ENCODE measurements at regions not wholly inside any gene's neighbourhood (a gene's known extent, or its start where the extent isn't known, plus 50 kb on each side); places are given as distances from the start of the nearest gene placed in this dataset.

GRCh38 chr16:52077607-52078006 lies 469.3 kb downstream of the TOX3 start:
- peaks cover 33% of the 10 kb centered on the region for H3K9me3 Mint-ChIP-seq
- no peaks in the 10 kb centered on the region for H3K27me3 Mint-ChIP-seq (ENCODE audit: insufficient read depth)
- H3K27ac Mint-ChIP-seq, result no peak overlapping the region
- no peaks in the 10 kb centered on the region for H3K36me3 Mint-ChIP-seq (ENCODE audit: low read depth)
- DNase-seq, result no peak
- no peaks in the 10 kb centered on the region for H3K4me1 Mint-ChIP-seq (ENCODE audit: low read depth)
- H3K4me3 Mint-ChIP-seq, result no peak overlapping the region
- TF ChIP-seq CTCF (IDR thresholded peaks at IDR 0.05), result no peak

- DNase-seq, result no peak
- no peaks in the 10 kb centered on the region for H3K4me1 Mint-ChIP-seq (ENCODE audit: low read depth)
- TF ChIP-seq CTCF (IDR thresholded peaks at IDR 0.05), result no peak
- peaks cover 37% of the 10 kb centered on the region for H3K9me3 Mint-ChIP-seq
- H3K4me3 Mint-ChIP-seq, result no peak overlapping the region
- no peaks in the 10 kb centered on the region for H3K27me3 Mint-ChIP-seq (ENCODE audit: insufficient read depth)
- no peak overlapping the region for H3K27ac Mint-ChIP-seq
- no peaks in the 10 kb centered on the region for H3K36me3 Mint-ChIP-seq (ENCODE audit: low read depth)
Observed at GRCh38 chr16:52076801-52077201, 470.1 kb downstream of the TOX3 start.

- Mint-ChIP-seq H3K9me3 (peaks cover 37% of the 10 kb centered on the region), H3K36me3 (ENCODE audit: low read depth) (no peaks in the 10 kb centered on the region), H3K4me1 (ENCODE audit: low read depth) (no peaks in the 10 kb centered on the region), H3K27me3 (ENCODE audit: insufficient read depth) (no peaks in the 10 kb centered on the region), H3K27ac (no peak overlapping the region), H3K4me3 (no peak overlapping the region)
- TF ChIP-seq CTCF (IDR thresholded peaks at IDR 0.05), result no peak
- DNase-seq, result no peak
Observed at GRCh38 chr16:52076332-52076731, 470.6 kb downstream of the TOX3 start.

GRCh38 chr16:52074133-52074532 lies 472.8 kb downstream of the TOX3 start:
- no peak for TF ChIP-seq CTCF (IDR thresholded peaks at IDR 0.05)
- no peaks in the 10 kb centered on the region for H3K27me3 Mint-ChIP-seq (ENCODE audit: insufficient read depth)
- no peak overlapping the region for H3K4me3 Mint-ChIP-seq
- H3K27ac Mint-ChIP-seq, result no peak overlapping the region
- peaks cover 25% of the 10 kb centered on the region for H3K9me3 Mint-ChIP-seq
- no peaks in the 10 kb centered on the region for H3K4me1 Mint-ChIP-seq (ENCODE audit: low read depth)
- no peak for DNase-seq
- no peaks in the 10 kb centered on the region for H3K36me3 Mint-ChIP-seq (ENCODE audit: low read depth)

GRCh38 chr16:52073024-52073423 lies 473.9 kb downstream of the TOX3 start:
- no peak for DNase-seq
- H3K27ac Mint-ChIP-seq, result no peak overlapping the region
- no peaks in the 10 kb centered on the region for H3K4me1 Mint-ChIP-seq (ENCODE audit: low read depth)
- TF ChIP-seq CTCF (IDR thresholded peaks at IDR 0.05), result no peak
- H3K4me3 Mint-ChIP-seq, result no peak overlapping the region
- H3K36me3 Mint-ChIP-seq (ENCODE audit: low read depth), result no peaks in the 10 kb centered on the region
- H3K27me3 Mint-ChIP-seq (ENCODE audit: insufficient read depth), result no peaks in the 10 kb centered on the region
- H3K9me3 Mint-ChIP-seq, result peaks cover 13% of the 10 kb centered on the region; the same call in 1 of the 2 replicates

- H3K4me3 Mint-ChIP-seq, result no peak overlapping the region
- no peak for DNase-seq
- peaks cover 13% of the 10 kb centered on the region; the same call in 1 of the 2 replicates for H3K9me3 Mint-ChIP-seq
- H3K36me3 Mint-ChIP-seq (ENCODE audit: low read depth), result no peaks in the 10 kb centered on the region
- no peak for TF ChIP-seq CTCF (IDR thresholded peaks at IDR 0.05)
- H3K27me3 Mint-ChIP-seq (ENCODE audit: insufficient read depth), result no peaks in the 10 kb centered on the region
- H3K27ac Mint-ChIP-seq, result no peak overlapping the region
- H3K4me1 Mint-ChIP-seq (ENCODE audit: low read depth), result no peaks in the 10 kb centered on the region
Observed at GRCh38 chr16:52071101-52071500, 475.8 kb downstream of the TOX3 start.

Data from HFFc6 (cell line).